ENCODE measurements at regions not wholly inside any gene's neighbourhood (a gene's known extent, or its start where the extent isn't known, plus 50 kb on each side); places are given as distances from the start of the nearest gene placed in this dataset.
"Not testable (repeated sequence)": the region's sequence is repeated elsewhere in the genome, so short reads cannot be mapped to it uniquely, and the experiment has no call there.

DNA sequence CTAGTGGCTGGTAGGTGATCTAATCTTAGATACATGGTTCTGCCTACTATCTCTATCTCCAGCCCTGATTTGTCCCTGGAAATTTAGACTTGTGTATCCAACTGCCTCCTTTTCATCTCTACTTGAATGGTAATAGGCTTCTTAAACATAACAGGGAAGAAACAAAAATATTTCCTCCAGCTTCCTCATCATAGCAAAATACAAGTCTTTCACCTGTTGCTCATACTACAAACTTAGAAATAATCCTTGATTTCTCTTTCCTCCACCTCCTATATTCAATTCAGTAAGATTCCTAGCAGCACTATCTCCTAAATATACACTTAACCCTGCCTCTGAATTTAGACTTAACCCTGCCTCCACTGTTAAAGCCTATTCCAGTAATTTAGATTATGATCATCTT lies 373.3 kb upstream of the ACTRT1 start:
- Mint-ChIP-seq H3K4me3 (no peak overlapping the region), H3K36me3 (ENCODE audit: low read depth) (no peaks in the 10 kb centered on the region), H3K27ac (no peak overlapping the region), H3K27me3 (ENCODE audit: low read depth) (no peaks in the 10 kb centered on the region), H3K9me3 (no peaks in the 10 kb centered on the region), H3K4me1 (no peaks in the 10 kb centered on the region)
- TF ChIP-seq, protein P1, sequence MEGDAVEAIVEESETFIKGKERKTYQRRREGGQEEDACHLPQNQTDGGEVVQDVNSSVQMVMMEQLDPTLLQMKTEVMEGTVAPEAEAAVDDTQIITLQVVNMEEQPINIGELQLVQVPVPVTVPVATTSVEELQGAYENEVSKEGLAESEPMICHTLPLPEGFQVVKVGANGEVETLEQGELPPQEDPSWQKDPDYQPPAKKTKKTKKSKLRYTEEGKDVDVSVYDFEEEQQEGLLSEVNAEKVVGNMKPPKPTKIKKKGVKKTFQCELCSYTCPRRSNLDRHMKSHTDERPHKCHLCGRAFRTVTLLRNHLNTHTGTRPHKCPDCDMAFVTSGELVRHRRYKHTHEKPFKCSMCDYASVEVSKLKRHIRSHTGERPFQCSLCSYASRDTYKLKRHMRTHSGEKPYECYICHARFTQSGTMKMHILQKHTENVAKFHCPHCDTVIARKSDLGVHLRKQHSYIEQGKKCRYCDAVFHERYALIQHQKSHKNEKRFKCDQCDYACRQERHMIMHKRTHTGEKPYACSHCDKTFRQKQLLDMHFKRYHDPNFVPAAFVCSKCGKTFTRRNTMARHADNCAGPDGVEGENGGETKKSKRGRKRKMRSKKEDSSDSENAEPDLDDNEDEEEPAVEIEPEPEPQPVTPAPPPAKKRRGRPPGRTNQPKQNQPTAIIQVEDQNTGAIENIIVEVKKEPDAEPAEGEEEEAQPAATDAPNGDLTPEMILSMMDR (IDR thresholded peaks at IDR 0.05; ENCODE audit: unreplicated experiment in 3 of 3), result no peak

DNA sequence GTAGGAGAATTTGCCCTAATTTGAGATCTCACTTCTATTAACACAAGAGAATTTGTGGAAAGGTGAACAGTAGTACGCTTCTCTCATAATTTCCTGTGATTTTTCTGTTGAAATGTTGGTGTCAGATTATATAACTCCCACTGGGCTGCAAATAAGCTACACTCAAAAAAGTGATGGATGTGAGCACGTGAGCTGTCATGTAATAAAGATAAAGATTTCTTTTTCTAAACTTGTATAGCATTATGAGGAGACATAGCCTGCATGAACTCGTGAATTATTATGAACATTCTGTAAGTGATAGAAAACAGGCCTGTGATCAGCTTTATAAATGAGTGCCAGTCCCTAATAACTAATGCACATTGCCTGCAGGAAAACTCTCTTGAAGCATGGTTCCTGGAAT lies 356.6 kb upstream of the ACTRT1 start:
- Mint-ChIP-seq H3K4me3 (no peak overlapping the region), H3K36me3 (ENCODE audit: low read depth) (no peaks in the 10 kb centered on the region), H3K27ac (no peak overlapping the region), H3K4me1 (peaks cover 4% of the 10 kb centered on the region), H3K27me3 (ENCODE audit: low read depth) (no peaks in the 10 kb centered on the region), H3K9me3 (peaks cover 6% of the 10 kb centered on the region)
- TF ChIP-seq, protein P1 (IDR thresholded peaks at IDR 0.05; ENCODE audit: unreplicated experiment in 3 of 3), result no peak

DNA sequence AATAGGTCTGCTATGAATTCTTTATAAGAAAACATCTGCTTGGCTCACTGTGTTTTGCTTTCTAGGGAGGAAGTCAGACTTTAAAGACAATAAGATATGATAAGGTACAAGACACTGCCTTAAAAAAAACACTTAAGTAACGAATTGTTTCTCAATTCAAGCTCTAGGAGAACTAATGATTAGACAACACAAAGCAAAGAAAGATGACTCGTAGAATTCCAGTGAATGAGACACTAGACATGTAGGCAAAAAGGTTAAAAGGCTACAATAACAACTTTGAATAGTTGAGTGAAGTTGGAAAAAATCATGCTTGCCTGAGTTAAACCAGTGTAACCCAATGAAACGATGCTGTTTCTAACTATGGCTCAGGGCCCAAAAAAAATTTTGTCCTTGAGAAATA lies 344.4 kb upstream of the ACTRT1 start:
- H3K9me3 Mint-ChIP-seq, result peaks cover 4% of the 10 kb centered on the region
- peak overlapping the region in 1 of 3 experiments; percentile 44 for H3K27ac Mint-ChIP-seq
- no peaks in the 10 kb centered on the region for H3K36me3 Mint-ChIP-seq (ENCODE audit: low read depth)
- H3K4me3 Mint-ChIP-seq, result no peak overlapping the region
- TF ChIP-seq, protein P1 (IDR thresholded peaks at IDR 0.05; ENCODE audit: unreplicated experiment in 3 of 3), result no peak
- no peaks in the 10 kb centered on the region for H3K27me3 Mint-ChIP-seq (ENCODE audit: low read depth)
- H3K4me1 Mint-ChIP-seq, result no peaks in the 10 kb centered on the region

DNA sequence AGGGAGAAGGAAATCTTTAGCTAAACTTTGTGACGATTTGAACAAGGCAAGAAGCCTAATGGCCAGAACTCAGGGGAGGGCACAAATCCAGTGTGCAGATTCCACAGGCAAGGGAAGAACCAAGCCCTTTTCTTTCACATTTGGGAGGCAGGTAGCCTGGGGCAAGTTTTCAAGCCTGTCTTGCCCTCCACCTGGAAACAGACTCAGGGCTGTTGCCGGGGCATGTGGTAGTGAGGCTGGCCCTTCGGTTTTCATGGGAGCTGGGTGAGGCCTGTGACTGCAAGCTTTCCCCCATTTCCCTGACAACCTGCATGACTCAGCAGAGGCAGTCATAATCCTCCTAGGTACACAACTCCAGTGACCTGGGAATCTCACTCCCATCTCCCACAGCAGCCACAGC lies 331.6 kb upstream of the ACTRT1 start:
- H3K27ac Mint-ChIP-seq; H3K27me3 Mint-ChIP-seq (ENCODE audit: low read depth); H3K4me1 Mint-ChIP-seq; H3K36me3 Mint-ChIP-seq (ENCODE audit: low read depth); H3K4me3 Mint-ChIP-seq: not testable (repeated sequence)
- peaks cover 52% of the 10 kb centered on the region for H3K9me3 Mint-ChIP-seq

DNA sequence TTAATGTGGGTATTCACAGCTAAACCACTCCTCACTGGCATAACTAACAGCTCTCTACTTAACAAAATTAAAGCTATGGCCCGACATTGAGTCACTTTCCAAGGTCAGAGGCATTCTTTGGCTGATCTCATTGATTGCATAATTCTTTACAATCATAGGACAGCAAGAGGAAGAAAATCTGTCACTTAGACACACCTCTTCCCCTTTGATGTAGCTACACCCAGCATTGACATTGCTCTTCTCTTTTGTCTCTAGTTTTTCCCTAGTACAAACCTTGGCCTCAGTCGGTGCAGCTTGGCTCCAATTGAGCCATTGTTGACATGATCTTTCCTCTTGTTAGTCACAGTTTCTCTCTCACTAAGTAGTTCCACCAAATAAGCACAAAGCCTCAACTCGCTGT lies 313.3 kb upstream of the ACTRT1 start:
- Mint-ChIP-seq H3K36me3 (ENCODE audit: low read depth) (no peaks in the 10 kb centered on the region), H3K9me3 (peaks cover 5% of the 10 kb centered on the region), H3K27me3 (ENCODE audit: low read depth) (no peaks in the 10 kb centered on the region), H3K4me1 (no peaks in the 10 kb centered on the region), H3K4me3 (no peak overlapping the region), H3K27ac (no peak overlapping the region)
- TF ChIP-seq, protein P1 (IDR thresholded peaks at IDR 0.05; ENCODE audit: unreplicated experiment in 3 of 3), result no peak

DNA sequence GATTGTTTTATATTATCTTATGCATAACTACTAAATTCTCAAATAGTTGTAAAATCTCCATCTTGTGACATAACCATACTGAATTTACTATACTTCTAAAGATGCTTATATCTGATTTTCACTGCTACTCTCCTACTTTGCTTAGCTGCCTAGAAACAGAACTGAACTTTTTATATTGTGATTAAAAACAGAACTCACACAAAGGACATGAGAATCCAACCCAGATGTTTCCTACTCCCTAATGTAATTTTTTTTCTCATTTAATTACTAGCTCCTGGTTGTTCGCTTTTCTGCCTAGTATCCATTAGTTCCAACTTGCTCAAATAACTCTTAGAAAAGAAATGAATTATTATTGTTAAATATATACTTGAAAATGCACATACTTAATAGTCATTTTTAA lies 283.5 kb upstream of the ACTRT1 start:
- TF ChIP-seq, protein P1 (IDR thresholded peaks at IDR 0.05; ENCODE audit: unreplicated experiment in 3 of 3), result no peak
- Mint-ChIP-seq H3K27ac (no peak overlapping the region), H3K4me1 (no peaks in the 10 kb centered on the region), H3K27me3 (ENCODE audit: low read depth) (no peaks in the 10 kb centered on the region), H3K4me3 (no peak overlapping the region), H3K9me3 (peaks cover 2% of the 10 kb centered on the region), H3K36me3 (ENCODE audit: low read depth) (no peaks in the 10 kb centered on the region)

Data from nephron (organoid).